ENCODE measurements at regions not wholly inside any gene's neighbourhood (a gene's known extent, or its start where the extent isn't known, plus 50 kb on each side); places are given as distances from the start of the nearest gene placed in this dataset.

- no peak for TF ChIP-seq CTCF (conservative IDR thresholded peaks at IDR 0.05; ENCODE audit: low read depth, low read length)
- Histone ChIP-seq H3K4me3 (IDR thresholded peaks at IDR 0.05; ENCODE audit: insufficient read depth, low read depth, low read length) (no peak overlapping the region), H3K79me2 (ENCODE audit: insufficient read depth, low read depth) (no peaks in the 10 kb centered on the region), H3K27ac (no peak overlapping the region), H4K20me1 (ENCODE audit: insufficient read depth) (no peaks in the 10 kb centered on the region), H3K27me3 (ENCODE audit: insufficient read depth, low read depth) (no peaks in the 10 kb centered on the region), H3K4me2 (no peak overlapping the region), H2AFZ (ENCODE audit: low read depth) (no peak overlapping the region), H3K4me1 (ENCODE audit: low read depth, poor library complexity, severe bottlenecking) (no peaks in the 10 kb centered on the region), H3K36me3 (ENCODE audit: insufficient read depth) (no peaks in the 10 kb centered on the region), H3K9ac (no peak overlapping the region)
These were observed 61.5 kb upstream of the ALKAL2 start for GRCh38 chr2:349390-349789.

- H3K79me2 ChIP-seq (ENCODE audit: insufficient read depth, low read depth), result no peaks in the 10 kb centered on the region
- no peaks in the 10 kb centered on the region for H3K4me1 ChIP-seq (ENCODE audit: low read depth, poor library complexity, severe bottlenecking)
- H3K4me2 ChIP-seq, result no peak overlapping the region
- H3K27me3 ChIP-seq (ENCODE audit: insufficient read depth, low read depth), result no peaks in the 10 kb centered on the region
- no peak overlapping the region for H3K9ac ChIP-seq
- H3K27ac ChIP-seq, result no peak overlapping the region
- no peaks in the 10 kb centered on the region for H3K36me3 ChIP-seq (ENCODE audit: insufficient read depth)
- H3K4me3 ChIP-seq (IDR thresholded peaks at IDR 0.05; ENCODE audit: insufficient read depth, low read depth, low read length), result no peak overlapping the region
- no peaks in the 10 kb centered on the region for H4K20me1 ChIP-seq (ENCODE audit: insufficient read depth)
- no peak overlapping the region for H2AFZ ChIP-seq (ENCODE audit: low read depth)
- TF ChIP-seq CTCF (conservative IDR thresholded peaks at IDR 0.05; ENCODE audit: low read depth, low read length), result no peak
These were observed 60.5 kb upstream of the ALKAL2 start for GRCh38 chr2:348361-348916.

- no peak overlapping the region for H3K27ac ChIP-seq
- no peak overlapping the region for H3K4me3 ChIP-seq (IDR thresholded peaks at IDR 0.05; ENCODE audit: insufficient read depth, low read depth, low read length)
- no peak overlapping the region for H3K4me2 ChIP-seq
- no peak overlapping the region for H2AFZ ChIP-seq (ENCODE audit: low read depth)
- no peaks in the 10 kb centered on the region for H3K4me1 ChIP-seq (ENCODE audit: low read depth, poor library complexity, severe bottlenecking)
- no peak for TF ChIP-seq CTCF (conservative IDR thresholded peaks at IDR 0.05; ENCODE audit: low read depth, low read length)
- H3K36me3 ChIP-seq (ENCODE audit: insufficient read depth), result no peaks in the 10 kb centered on the region
- no peaks in the 10 kb centered on the region for H4K20me1 ChIP-seq (ENCODE audit: insufficient read depth)
- H3K27me3 ChIP-seq (ENCODE audit: insufficient read depth, low read depth), result no peaks in the 10 kb centered on the region
- H3K9ac ChIP-seq, result no peak overlapping the region
- no peaks in the 10 kb centered on the region for H3K79me2 ChIP-seq (ENCODE audit: insufficient read depth, low read depth)
These were observed 56.9 kb upstream of the ALKAL2 start for GRCh38 chr2:344811-345210.

- no peaks in the 10 kb centered on the region for H3K27me3 ChIP-seq (ENCODE audit: insufficient read depth, low read depth)
- H3K9ac ChIP-seq, result no peak overlapping the region
- no peak for TF ChIP-seq CTCF (conservative IDR thresholded peaks at IDR 0.05; ENCODE audit: low read depth, low read length)
- no peaks in the 10 kb centered on the region for H3K79me2 ChIP-seq (ENCODE audit: insufficient read depth, low read depth)
- H3K4me1 ChIP-seq (ENCODE audit: low read depth, poor library complexity, severe bottlenecking), result no peaks in the 10 kb centered on the region
- H3K27ac ChIP-seq, result no peak overlapping the region
- H4K20me1 ChIP-seq (ENCODE audit: insufficient read depth), result no peaks in the 10 kb centered on the region
- H2AFZ ChIP-seq (ENCODE audit: low read depth), result no peak overlapping the region
- no peaks in the 10 kb centered on the region for H3K36me3 ChIP-seq (ENCODE audit: insufficient read depth)
- H3K4me3 ChIP-seq (IDR thresholded peaks at IDR 0.05; ENCODE audit: insufficient read depth, low read depth, low read length), result no peak overlapping the region
- no peak overlapping the region for H3K4me2 ChIP-seq
These were observed 55.5 kb upstream of the ALKAL2 start for GRCh38 chr2:343355-343754.
